SK-N-SH treated with all-trans-retinoic acid at 6 μM for 48 hours (cell line): ENCODE measurements at regions not wholly inside any gene's neighbourhood (a gene's known extent, or its start where the extent isn't known, plus 50 kb on each side); places are given as distances from the start of the nearest gene placed in this dataset.

Experiments used
- ARNTL ChIP-seq: fragments of 450-650 bp; formaldehyde crosslinking; IDR thresholded peaks from 2 replicates; pipeline ENCODE4 v1.5.0; 2020; ENCODE audit warnings: low read depth, mild to moderate bottlenecking, moderate library complexity, borderline replicate concordance
- BACH2 ChIP-seq: fragments of 250-450 bp; sonication (Bioruptor Pico); IDR thresholded peaks from 2 replicates; pipeline ENCODE4 v1.9.0; 2021; ENCODE audit warnings: mild to moderate bottlenecking, borderline replicate concordance
- CREB5 ChIP-seq: fragments of 250-450 bp; sonication (Bioruptor Pico); IDR thresholded peaks from 2 replicates; pipeline ENCODE4 v1.5.1; 2020; ENCODE audit warnings: low read depth, mild to moderate bottlenecking, moderate library complexity
- CSDC2 ChIP-seq: fragments of 250-450 bp; sonication (Bioruptor Pico); IDR thresholded peaks from 2 replicates; pipeline ENCODE4 v1.5.0; 2020; ENCODE audit warnings: mild to moderate bottlenecking, moderate library complexity
- ESRRG ChIP-seq: fragments of 250-450 bp; sonication (Bioruptor Pico); IDR thresholded peaks from 2 replicates; pipeline ENCODE4 v1.6.1; 2021; ENCODE audit warnings: mild to moderate bottlenecking
- GLIS3 ChIP-seq: fragments of 250-450 bp; sonication (Bioruptor Pico); IDR thresholded peaks from 2 replicates; pipeline ENCODE4 v1.5.0; 2020; ENCODE audit warnings: mild to moderate bottlenecking, moderate library complexity
- OSR1 ChIP-seq: fragments of 250-450 bp; sonication (Bioruptor Pico); IDR thresholded peaks from 2 replicates; pipeline ENCODE4 v1.8.0; 2022; ENCODE audit warnings: moderate library complexity, mild to moderate bottlenecking, inconsistent platforms
- PATZ1 ChIP-seq: fragments of 250-450 bp; sonication (Bioruptor Pico); IDR thresholded peaks from 2 replicates; pipeline ENCODE4 v1.8.0; 2020; ENCODE audit warnings: mild to moderate bottlenecking, moderate library complexity, borderline replicate concordance
- PPARA ChIP-seq: fragments of 250-450 bp; sonication (Bioruptor Pico); IDR thresholded peaks from 2 replicates; pipeline ENCODE4 v1.5.0; 2020; ENCODE audit warnings: mild to moderate bottlenecking, borderline replicate concordance
- RARB ChIP-seq: fragments of 250-450 bp; sonication (Bioruptor Pico); IDR thresholded peaks from 2 replicates; pipeline ENCODE4 v1.8.0; 2021; ENCODE audit warnings: mild to moderate bottlenecking, moderate library complexity
- SNAI2 ChIP-seq: fragments of 250-450 bp; sonication (Bioruptor Pico); IDR thresholded peaks from 2 replicates; pipeline ENCODE4 v1.5.0; 2020; ENCODE audit warnings: mild to moderate bottlenecking, moderate library complexity
- TCF4 ChIP-seq: fragments of 250-450 bp; sonication (Bioruptor Pico); IDR thresholded peaks from 2 replicates; pipeline ENCODE4 v1.8.0; 2021; ENCODE audit warnings: mild to moderate bottlenecking, moderate library complexity, borderline replicate concordance

GRCh38 chr2:223247136-223247535 is 195.1 kb downstream of the KCNE4 start:
- no peak for TF ChIP-seq CSDC2
- TF ChIP-seq CREB5 (CRISPR knock-in tag), result no peak
- no peak for TF ChIP-seq PATZ1 (CRISPR knock-in tag)
- TF ChIP-seq ARNTL (CRISPR knock-in tag), result no peak
- TF ChIP-seq TCF4 (CRISPR knock-in tag), result no peak
- no peak for TF ChIP-seq BACH2 (CRISPR knock-in tag)
- no peak for TF ChIP-seq OSR1
- TF ChIP-seq PPARA (CRISPR knock-in tag), result no peak
- TF ChIP-seq SNAI2 (CRISPR knock-in tag), result no peak
- no peak for TF ChIP-seq RARB (CRISPR knock-in tag)
- TF ChIP-seq ESRRG, result no peak
- no peak for TF ChIP-seq GLIS3
